Upper lobe of left lung (tissue), 6 donors: ENCODE measurements at regions not wholly inside any gene's neighbourhood (a gene's known extent, or its start where the extent isn't known, plus 50 kb on each side); places are given as distances from the start of the nearest gene placed in this dataset.

Experiments
- ATAC-seq, 2 donors: fragments of 200-7000 bp; cut with Tn5 transposase; one replicate each; pipeline ENCODE4 v1.9.1; 2022; ENCODE audit warnings: mild to moderate bottlenecking in 2 of 2, moderate library complexity in 2 of 2; ENCODE audit not compliant: low FRiP score in 2 of 2
- DNase-seq, 2 donors: peaks; one replicate each; pipeline ENCODE4 v3.0.0-alpha.2; 2019 to 2020
- H3K27ac ChIP-seq, 4 donors: fragments of 200-600 bp; sonication (generic); one replicate each; pipeline ENCODE4 v1.5.1; 2016 to 2019
- H3K27me3 ChIP-seq, 4 donors: fragments of 200-600 bp; sonication (generic); one replicate each; pipeline ENCODE4 v1.5.1; 2017 to 2019
- H3K36me3 ChIP-seq, 4 donors: fragments of 200-600 bp; sonication (generic); one replicate each; pipeline ENCODE4 v1.5.1; 2016 to 2019
- H3K4me1 ChIP-seq, 4 donors: fragments of 200-600 bp; sonication (generic); one replicate each; pipeline ENCODE4 v1.5.1; 2018 to 2019
- H3K4me3 ChIP-seq, 4 donors: fragments of 200-600 bp; sonication (generic); one replicate each; pipeline ENCODE4 v1.5.1; 2017 to 2019; ENCODE audit warnings: mild to moderate bottlenecking in 2 of 4, moderate library complexity in 1 of 4
- H3K9me3 ChIP-seq, 4 donors: fragments of 200-600 bp; sonication (generic); one replicate each; pipeline ENCODE4 v1.5.1; 2018 to 2019
- EP300 ChIP-seq, 4 donors: sonication (generic); formaldehyde crosslinking; IDR thresholded peaks; one replicate each; pipeline ENCODE4 v1.5.1; 2017; ENCODE audit warnings: antibody characterized with exemption in 4 of 4, control low read depth in 2 of 4
- POLR2A ChIP-seq, 4 donors: fragments of 450-650 bp; IDR thresholded peaks; one replicate each; pipeline ENCODE4 v1.5.1; 2016 to 2017; ENCODE audit warnings: antibody characterized with exemption in 4 of 4, mild to moderate bottlenecking in 2 of 4
- POLR2AphosphoS5 ChIP-seq, 2 donors: sonication (generic); formaldehyde crosslinking; IDR thresholded peaks; one replicate each; pipeline ENCODE4 v1.5.1; 2017; ENCODE audit warnings: antibody characterized with exemption in 2 of 2
- WGBS, 2 donors: methylation state at CpG; one replicate each; pipeline ENCODE4 v1.1.5; 2017 to 2018; 5-methylcytosine and 5-hydroxymethylcytosine counted together
- TF ChIP-seq, protein P1 (sequence below), 6 experiments: fragments of 450-650 bp in 4 of 6; fragments of 200-600 bp in 2 of 6; sonication (generic) in 2 of 6; IDR thresholded peaks; one replicate each; pipeline ENCODE4 v1.5.1; 2016 to 2019; ENCODE audit warnings: antibody characterized with exemption in 6 of 6
- donor health status: DM: no; HTN: no; CAD: no; lungs with moderate emphysema.
- donor health status: DM: no; HTN: yes; CAD: no; lungs with severe emphysema.

DNA sequence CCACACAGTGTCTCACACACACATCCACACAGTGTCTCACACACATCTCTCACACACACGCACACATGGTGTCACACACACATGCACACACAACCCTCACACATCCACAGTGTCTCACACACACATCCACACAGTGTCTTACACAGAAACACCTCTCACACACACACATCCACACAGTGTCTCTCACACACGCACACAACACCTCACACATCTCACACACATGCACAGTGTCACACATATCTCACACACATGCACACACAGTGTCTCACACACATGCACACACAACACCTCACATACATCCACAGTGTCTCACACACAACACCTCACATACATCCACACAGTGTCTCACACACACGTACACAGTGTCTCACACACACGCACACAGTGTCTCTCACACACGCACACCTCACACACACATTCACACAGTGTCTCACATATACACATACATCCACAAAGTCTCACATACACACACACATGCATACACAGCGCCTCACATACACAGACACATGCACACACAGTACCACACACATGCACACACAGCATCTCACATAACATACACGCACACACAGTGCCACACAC lies 473.9 kb upstream of the HS6ST1 start:
- DNase-seq (no peak), ATAC-seq (no peak)
- Histone ChIP-seq H3K27me3 (no peaks in the 10 kb centered on the region), H3K27ac (no peak overlapping the region), H3K4me1 (no peaks in the 10 kb centered on the region), H3K9me3 (no peaks in the 10 kb centered on the region), H3K36me3 (no peaks in the 10 kb centered on the region), H3K4me3 (no peak overlapping the region)
- no peak for TF ChIP-seq POLR2AphosphoS5 (IDR thresholded peaks at IDR 0.05)
- no peak for TF ChIP-seq POLR2A (IDR thresholded peaks at IDR 0.05)
- TF ChIP-seq, protein P1, sequence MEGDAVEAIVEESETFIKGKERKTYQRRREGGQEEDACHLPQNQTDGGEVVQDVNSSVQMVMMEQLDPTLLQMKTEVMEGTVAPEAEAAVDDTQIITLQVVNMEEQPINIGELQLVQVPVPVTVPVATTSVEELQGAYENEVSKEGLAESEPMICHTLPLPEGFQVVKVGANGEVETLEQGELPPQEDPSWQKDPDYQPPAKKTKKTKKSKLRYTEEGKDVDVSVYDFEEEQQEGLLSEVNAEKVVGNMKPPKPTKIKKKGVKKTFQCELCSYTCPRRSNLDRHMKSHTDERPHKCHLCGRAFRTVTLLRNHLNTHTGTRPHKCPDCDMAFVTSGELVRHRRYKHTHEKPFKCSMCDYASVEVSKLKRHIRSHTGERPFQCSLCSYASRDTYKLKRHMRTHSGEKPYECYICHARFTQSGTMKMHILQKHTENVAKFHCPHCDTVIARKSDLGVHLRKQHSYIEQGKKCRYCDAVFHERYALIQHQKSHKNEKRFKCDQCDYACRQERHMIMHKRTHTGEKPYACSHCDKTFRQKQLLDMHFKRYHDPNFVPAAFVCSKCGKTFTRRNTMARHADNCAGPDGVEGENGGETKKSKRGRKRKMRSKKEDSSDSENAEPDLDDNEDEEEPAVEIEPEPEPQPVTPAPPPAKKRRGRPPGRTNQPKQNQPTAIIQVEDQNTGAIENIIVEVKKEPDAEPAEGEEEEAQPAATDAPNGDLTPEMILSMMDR (IDR thresholded peaks at IDR 0.05): no peak
- TF ChIP-seq EP300 (IDR thresholded peaks at IDR 0.05): no peak
- WGBS, 2 donors: 84 to 89% methylated on average over 7 of the region's 7 CpGs

DNA sequence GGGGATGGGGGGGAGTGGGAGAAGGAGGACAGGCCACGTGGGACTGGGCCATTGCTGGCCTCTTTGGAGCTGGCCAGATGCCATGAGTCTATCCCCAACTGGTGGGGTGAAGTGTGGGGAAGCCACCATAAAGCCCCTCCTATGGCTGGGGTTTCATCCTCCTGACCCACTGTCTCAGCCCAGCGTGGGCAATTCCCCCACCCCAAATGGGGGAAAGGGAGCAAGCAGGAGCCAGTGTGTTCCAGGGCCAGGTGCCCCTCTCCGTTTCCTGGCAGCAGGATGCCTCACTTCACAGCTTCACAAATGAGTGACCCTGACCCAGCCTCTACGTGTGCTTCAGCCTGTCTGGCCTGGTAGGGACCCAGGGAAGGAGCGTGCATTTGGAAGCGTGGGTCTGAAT lies 474.7 kb upstream of the HS6ST1 start:
- TF ChIP-seq POLR2AphosphoS5 (IDR thresholded peaks at IDR 0.05) (no peak), EP300 (IDR thresholded peaks at IDR 0.05) (no peak), POLR2A (IDR thresholded peaks at IDR 0.05) (no peak)
- TF ChIP-seq, protein P1 (IDR thresholded peaks at IDR 0.05): no peak
- Histone ChIP-seq H3K4me1 (no peaks in the 10 kb centered on the region), H3K4me3 (no peak overlapping the region), H3K27ac (no peak overlapping the region), H3K9me3 (no peaks in the 10 kb centered on the region), H3K36me3 (no peaks in the 10 kb centered on the region), H3K27me3 (no peaks in the 10 kb centered on the region)
- ATAC-seq (no peak), DNase-seq (no peak)
- 57 to 79% methylated on average over 4 to 6 of the region's 6 CpGs for WGBS, 2 donors

DNA sequence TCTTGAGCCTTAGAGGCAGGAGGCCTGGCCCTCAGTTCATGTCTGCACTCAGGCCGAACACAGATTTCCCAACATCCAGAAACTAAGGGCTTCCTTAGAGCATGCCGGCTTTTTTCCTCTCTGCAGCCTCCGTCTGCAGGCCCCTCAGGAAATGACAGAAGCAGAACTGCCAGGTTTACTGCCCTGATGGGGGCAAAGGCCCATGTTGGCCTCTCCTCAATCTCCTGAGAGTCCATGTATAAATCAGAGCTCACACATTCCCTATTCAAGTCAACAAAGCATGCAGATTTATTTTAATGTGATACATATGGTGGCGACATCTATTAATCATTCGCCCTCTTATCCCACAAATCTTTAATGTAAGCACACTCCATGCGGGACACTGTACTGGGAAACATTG lies 475.6 kb upstream of the HS6ST1 start:
- Histone ChIP-seq H3K27ac (no peak overlapping the region), H3K4me1 (no peaks in the 10 kb centered on the region), H3K9me3 (no peaks in the 10 kb centered on the region), H3K27me3 (no peaks in the 10 kb centered on the region), H3K4me3 (no peak overlapping the region), H3K36me3 (no peaks in the 10 kb centered on the region)
- ATAC-seq (no peak), DNase-seq (peak in 1 of 2 donors; percentile 12)
- 82 to 89% methylated on average over 6 of the region's 6 CpGs for WGBS, 2 donors
- TF ChIP-seq POLR2A (IDR thresholded peaks at IDR 0.05): no peak
- no peak for TF ChIP-seq EP300 (IDR thresholded peaks at IDR 0.05)
- TF ChIP-seq, protein P1 (IDR thresholded peaks at IDR 0.05): no peak

DNA sequence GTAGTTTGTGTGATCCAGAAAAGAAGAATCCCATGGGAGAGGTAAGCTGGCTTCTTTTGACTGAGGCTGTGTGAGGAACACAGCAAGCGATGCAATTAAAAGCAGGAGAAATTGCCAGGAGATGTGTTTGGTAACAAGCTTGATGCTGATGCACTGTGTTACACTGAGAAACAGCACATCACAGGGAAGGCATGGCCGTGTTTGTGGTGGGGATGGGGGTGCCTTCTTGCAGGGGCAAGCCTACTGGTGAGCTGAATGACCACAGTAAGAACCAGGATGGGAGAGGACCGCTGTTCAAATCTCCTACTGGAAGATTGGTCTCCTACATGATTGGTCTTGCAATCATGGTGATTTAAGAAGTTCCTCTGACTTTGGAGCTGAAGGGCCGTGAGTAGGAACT lies 477.7 kb upstream of the HS6ST1 start:
- Histone ChIP-seq H3K27ac (no peak overlapping the region), H3K27me3 (no peaks in the 10 kb centered on the region), H3K4me1 (no peaks in the 10 kb centered on the region), H3K36me3 (no peaks in the 10 kb centered on the region), H3K9me3 (no peaks in the 10 kb centered on the region), H3K4me3 (no peak overlapping the region)
- 57 to 66% methylated on average over 4 of the region's 4 CpGs for WGBS, 2 donors
- ATAC-seq: no peak
- TF ChIP-seq POLR2A (IDR thresholded peaks at IDR 0.05) (no peak), POLR2AphosphoS5 (IDR thresholded peaks at IDR 0.05) (no peak), EP300 (IDR thresholded peaks at IDR 0.05) (no peak)
- TF ChIP-seq, protein P1 (IDR thresholded peaks at IDR 0.05): no peak
- DNase-seq: no peak

DNA sequence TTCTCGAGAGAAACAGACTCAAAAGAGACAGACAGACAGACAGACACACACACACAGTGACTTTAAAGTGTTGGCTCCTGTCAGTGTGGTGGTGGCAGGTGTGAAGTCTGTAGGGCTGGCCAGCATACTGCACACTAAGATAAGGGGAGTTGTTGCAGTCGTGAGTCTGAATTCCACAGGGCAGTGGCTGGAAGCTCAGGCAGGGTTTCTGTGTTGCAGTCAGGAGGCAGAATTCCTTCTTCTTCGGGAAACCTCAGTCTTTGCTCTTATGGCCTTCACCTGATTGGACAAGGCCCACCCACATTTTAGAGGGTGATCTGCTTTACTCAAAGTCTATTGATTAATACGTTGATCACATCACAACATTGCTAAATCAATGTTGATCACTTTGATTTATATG lies 478.4 kb upstream of the HS6ST1 start:
- Histone ChIP-seq H3K27ac (no peak overlapping the region), H3K27me3 (no peaks in the 10 kb centered on the region), H3K4me1 (no peaks in the 10 kb centered on the region), H3K36me3 (no peaks in the 10 kb centered on the region), H3K4me3 (no peak overlapping the region), H3K9me3 (no peaks in the 10 kb centered on the region)
- TF ChIP-seq POLR2AphosphoS5 (IDR thresholded peaks at IDR 0.05): no peak
- no peak for TF ChIP-seq EP300 (IDR thresholded peaks at IDR 0.05)
- TF ChIP-seq, protein P1 (IDR thresholded peaks at IDR 0.05): no peak
- TF ChIP-seq POLR2A (IDR thresholded peaks at IDR 0.05): no peak
- 66 to 79% methylated on average over 4 of the region's 4 CpGs for WGBS, 2 donors
- DNase-seq: no peak
- ATAC-seq: no peak
